H1 (cell line): ENCODE measurements at regions not wholly inside any gene's neighbourhood (a gene's known extent, or its start where the extent isn't known, plus 50 kb on each side); places are given as distances from the start of the nearest gene placed in this dataset.

ENCODE experiments used
- EP300 ChIP-seq, 2 experiments: IDR thresholded peaks; 1 replicate in 1 of 2; 2 replicates in 1 of 2; pipeline ENCODE4 v1.6.1; 2011 to 2012; ENCODE audit warnings: low read depth in 2 of 2, low read length in 2 of 2, mild to moderate bottlenecking in 2 of 2, borderline replicate concordance in 1 of 2, inconsistent platforms in 1 of 2, moderate library complexity in 1 of 2
- HDAC2 ChIP-seq, 2 experiments: fragments of 300-600 bp in 1 of 2; sonication (generic) in 1 of 2; IDR thresholded peaks; 2 replicates each; pipeline ENCODE4 v1.6.1; 2011 to 2012; ENCODE audit warnings: low read depth in 2 of 2, low read length in 2 of 2, mild to moderate bottlenecking in 2 of 2, moderate library complexity in 2 of 2, borderline replicate concordance in 1 of 2, inconsistent platforms in 1 of 2
- KDM4A ChIP-seq: IDR thresholded peaks from one replicate; pipeline ENCODE4 v1.7.1; 2012; ENCODE audit warnings: low read depth, mild to moderate bottlenecking, moderate library complexity, low read length, inconsistent platforms; ENCODE audit not compliant: severe bottlenecking
- TF ChIP-seq, protein P1 (sequence below): fragments of 300-600 bp; sonication (generic); IDR thresholded peaks from 2 replicates; pipeline ENCODE4 v1.7.1; 2012; ENCODE audit warnings: low read length, moderate library complexity, mild to moderate bottlenecking, inconsistent platforms; ENCODE audit not compliant: insufficient replicate concordance
- TF ChIP-seq, protein P2 (sequence below), 3 experiments: IDR thresholded peaks; 1 replicate in 2 of 3; 2 replicates in 1 of 3; pipeline versions ENCODE4 v1.5.1 to v1.6.1; 2011; ENCODE audit warnings: low read length in 3 of 3, mild to moderate bottlenecking in 3 of 3, inconsistent platforms in 2 of 3, low read depth in 1 of 3, moderate library complexity in 1 of 3; ENCODE audit not compliant: insufficient read depth in 1 of 3; ENCODE audit errors: control extremely low read depth in 1 of 3
- TF ChIP-seq, protein P3 (sequence below): IDR thresholded peaks from 2 replicates; pipeline ENCODE4 v1.6.1; 2012; ENCODE audit warnings: inconsistent platforms

DNA sequence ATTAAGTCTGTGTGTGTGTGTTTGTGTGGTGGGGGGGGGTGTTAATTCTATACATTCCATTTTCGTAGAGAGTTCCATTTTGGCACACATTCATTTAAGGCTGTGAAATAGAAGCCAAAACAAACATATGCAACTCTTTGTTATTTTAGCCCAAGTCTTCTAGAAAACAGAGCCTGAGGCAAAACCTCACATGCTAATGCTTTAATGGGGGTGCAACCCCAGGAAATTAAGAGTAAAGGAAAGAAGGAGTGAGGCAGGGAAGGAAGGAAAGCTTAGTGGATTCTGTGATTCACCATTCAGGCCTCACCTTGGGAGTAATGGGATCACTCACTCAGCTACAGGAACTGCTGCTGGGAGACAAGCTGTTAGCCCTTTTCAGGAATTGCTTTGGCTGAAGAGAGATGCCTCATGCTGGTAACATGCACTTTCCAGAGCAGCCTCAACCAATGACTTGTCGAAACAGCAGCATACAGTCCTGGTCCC is 73.0 kb upstream of the CTTNBP2 start (continued):
- TF ChIP-seq, protein P1, sequence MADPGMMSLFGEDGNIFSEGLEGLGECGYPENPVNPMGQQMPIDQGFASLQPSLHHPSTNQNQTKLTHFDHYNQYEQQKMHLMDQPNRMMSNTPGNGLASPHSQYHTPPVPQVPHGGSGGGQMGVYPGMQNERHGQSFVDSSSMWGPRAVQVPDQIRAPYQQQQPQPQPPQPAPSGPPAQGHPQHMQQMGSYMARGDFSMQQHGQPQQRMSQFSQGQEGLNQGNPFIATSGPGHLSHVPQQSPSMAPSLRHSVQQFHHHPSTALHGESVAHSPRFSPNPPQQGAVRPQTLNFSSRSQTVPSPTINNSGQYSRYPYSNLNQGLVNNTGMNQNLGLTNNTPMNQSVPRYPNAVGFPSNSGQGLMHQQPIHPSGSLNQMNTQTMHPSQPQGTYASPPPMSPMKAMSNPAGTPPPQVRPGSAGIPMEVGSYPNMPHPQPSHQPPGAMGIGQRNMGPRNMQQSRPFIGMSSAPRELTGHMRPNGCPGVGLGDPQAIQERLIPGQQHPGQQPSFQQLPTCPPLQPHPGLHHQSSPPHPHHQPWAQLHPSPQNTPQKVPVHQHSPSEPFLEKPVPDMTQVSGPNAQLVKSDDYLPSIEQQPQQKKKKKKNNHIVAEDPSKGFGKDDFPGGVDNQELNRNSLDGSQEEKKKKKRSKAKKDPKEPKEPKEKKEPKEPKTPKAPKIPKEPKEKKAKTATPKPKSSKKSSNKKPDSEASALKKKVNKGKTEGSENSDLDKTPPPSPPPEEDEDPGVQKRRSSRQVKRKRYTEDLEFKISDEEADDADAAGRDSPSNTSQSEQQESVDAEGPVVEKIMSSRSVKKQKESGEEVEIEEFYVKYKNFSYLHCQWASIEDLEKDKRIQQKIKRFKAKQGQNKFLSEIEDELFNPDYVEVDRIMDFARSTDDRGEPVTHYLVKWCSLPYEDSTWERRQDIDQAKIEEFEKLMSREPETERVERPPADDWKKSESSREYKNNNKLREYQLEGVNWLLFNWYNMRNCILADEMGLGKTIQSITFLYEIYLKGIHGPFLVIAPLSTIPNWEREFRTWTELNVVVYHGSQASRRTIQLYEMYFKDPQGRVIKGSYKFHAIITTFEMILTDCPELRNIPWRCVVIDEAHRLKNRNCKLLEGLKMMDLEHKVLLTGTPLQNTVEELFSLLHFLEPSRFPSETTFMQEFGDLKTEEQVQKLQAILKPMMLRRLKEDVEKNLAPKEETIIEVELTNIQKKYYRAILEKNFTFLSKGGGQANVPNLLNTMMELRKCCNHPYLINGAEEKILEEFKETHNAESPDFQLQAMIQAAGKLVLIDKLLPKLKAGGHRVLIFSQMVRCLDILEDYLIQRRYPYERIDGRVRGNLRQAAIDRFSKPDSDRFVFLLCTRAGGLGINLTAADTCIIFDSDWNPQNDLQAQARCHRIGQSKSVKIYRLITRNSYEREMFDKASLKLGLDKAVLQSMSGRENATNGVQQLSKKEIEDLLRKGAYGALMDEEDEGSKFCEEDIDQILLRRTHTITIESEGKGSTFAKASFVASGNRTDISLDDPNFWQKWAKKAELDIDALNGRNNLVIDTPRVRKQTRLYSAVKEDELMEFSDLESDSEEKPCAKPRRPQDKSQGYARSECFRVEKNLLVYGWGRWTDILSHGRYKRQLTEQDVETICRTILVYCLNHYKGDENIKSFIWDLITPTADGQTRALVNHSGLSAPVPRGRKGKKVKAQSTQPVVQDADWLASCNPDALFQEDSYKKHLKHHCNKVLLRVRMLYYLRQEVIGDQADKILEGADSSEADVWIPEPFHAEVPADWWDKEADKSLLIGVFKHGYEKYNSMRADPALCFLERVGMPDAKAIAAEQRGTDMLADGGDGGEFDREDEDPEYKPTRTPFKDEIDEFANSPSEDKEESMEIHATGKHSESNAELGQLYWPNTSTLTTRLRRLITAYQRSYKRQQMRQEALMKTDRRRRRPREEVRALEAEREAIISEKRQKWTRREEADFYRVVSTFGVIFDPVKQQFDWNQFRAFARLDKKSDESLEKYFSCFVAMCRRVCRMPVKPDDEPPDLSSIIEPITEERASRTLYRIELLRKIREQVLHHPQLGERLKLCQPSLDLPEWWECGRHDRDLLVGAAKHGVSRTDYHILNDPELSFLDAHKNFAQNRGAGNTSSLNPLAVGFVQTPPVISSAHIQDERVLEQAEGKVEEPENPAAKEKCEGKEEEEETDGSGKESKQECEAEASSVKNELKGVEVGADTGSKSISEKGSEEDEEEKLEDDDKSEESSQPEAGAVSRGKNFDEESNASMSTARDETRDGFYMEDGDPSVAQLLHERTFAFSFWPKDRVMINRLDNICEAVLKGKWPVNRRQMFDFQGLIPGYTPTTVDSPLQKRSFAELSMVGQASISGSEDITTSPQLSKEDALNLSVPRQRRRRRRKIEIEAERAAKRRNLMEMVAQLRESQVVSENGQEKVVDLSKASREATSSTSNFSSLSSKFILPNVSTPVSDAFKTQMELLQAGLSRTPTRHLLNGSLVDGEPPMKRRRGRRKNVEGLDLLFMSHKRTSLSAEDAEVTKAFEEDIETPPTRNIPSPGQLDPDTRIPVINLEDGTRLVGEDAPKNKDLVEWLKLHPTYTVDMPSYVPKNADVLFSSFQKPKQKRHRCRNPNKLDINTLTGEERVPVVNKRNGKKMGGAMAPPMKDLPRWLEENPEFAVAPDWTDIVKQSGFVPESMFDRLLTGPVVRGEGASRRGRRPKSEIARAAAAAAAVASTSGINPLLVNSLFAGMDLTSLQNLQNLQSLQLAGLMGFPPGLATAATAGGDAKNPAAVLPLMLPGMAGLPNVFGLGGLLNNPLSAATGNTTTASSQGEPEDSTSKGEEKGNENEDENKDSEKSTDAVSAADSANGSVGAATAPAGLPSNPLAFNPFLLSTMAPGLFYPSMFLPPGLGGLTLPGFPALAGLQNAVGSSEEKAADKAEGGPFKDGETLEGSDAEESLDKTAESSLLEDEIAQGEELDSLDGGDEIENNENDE, result no peak
- TF ChIP-seq, protein P2, sequence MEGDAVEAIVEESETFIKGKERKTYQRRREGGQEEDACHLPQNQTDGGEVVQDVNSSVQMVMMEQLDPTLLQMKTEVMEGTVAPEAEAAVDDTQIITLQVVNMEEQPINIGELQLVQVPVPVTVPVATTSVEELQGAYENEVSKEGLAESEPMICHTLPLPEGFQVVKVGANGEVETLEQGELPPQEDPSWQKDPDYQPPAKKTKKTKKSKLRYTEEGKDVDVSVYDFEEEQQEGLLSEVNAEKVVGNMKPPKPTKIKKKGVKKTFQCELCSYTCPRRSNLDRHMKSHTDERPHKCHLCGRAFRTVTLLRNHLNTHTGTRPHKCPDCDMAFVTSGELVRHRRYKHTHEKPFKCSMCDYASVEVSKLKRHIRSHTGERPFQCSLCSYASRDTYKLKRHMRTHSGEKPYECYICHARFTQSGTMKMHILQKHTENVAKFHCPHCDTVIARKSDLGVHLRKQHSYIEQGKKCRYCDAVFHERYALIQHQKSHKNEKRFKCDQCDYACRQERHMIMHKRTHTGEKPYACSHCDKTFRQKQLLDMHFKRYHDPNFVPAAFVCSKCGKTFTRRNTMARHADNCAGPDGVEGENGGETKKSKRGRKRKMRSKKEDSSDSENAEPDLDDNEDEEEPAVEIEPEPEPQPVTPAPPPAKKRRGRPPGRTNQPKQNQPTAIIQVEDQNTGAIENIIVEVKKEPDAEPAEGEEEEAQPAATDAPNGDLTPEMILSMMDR (IDR thresholded peaks at IDR 0.05; ENCODE audit: control extremely low read depth in 1 of 3, insufficient read depth in 1 of 3, low read depth in 1 of 3, low read length in 3 of 3), result no peak
- no peak for TF ChIP-seq KDM4A
- no peak for TF ChIP-seq EP300 (IDR thresholded peaks at IDR 0.05; ENCODE audit: borderline replicate concordance in 1 of 2, low read depth in 2 of 2, low read length in 2 of 2)
- no peak for TF ChIP-seq HDAC2 (IDR thresholded peaks at IDR 0.05; ENCODE audit: borderline replicate concordance in 1 of 2, low read depth in 2 of 2, low read length in 2 of 2)
- TF ChIP-seq, protein P3, sequence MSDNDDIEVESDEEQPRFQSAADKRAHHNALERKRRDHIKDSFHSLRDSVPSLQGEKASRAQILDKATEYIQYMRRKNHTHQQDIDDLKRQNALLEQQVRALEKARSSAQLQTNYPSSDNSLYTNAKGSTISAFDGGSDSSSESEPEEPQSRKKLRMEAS, result 0 out of 2 replicates have a peak, but pooled peaks have one; percentile 18
